ENCODE measurements at regions not wholly inside any gene's neighbourhood (a gene's known extent, or its start where the extent isn't known, plus 50 kb on each side); places are given as distances from the start of the nearest gene placed in this dataset.

- no peaks in the 10 kb centered on the region for H3K36me3 Mint-ChIP-seq (ENCODE audit: low read depth)
- no peak overlapping the region for H3K4me3 Mint-ChIP-seq
- no peak overlapping the region for H3K27ac Mint-ChIP-seq
- H3K4me1 Mint-ChIP-seq, result no peaks in the 10 kb centered on the region
- DNase-seq, result no peak
- intact Hi-C loops (cut with micrococcal nuclease), result no loop called here
- H3K9me3 Mint-ChIP-seq, result peaks cover 9% of the 10 kb centered on the region
- peaks cover 12% of the 10 kb centered on the region for H3K27me3 Mint-ChIP-seq
These were observed 59.9 kb upstream of the CLMN start for GRCh38 chr14:95379634-95380033.

- no peak overlapping the region for H3K4me3 Mint-ChIP-seq
- H3K4me1 Mint-ChIP-seq, result no peaks in the 10 kb centered on the region
- no peak for DNase-seq
- peaks cover 12% of the 10 kb centered on the region for H3K27me3 Mint-ChIP-seq
- H3K9me3 Mint-ChIP-seq, result peaks cover 9% of the 10 kb centered on the region
- intact Hi-C loops (cut with micrococcal nuclease), result no loop called here
- H3K27ac Mint-ChIP-seq, result no peak overlapping the region
- no peaks in the 10 kb centered on the region for H3K36me3 Mint-ChIP-seq (ENCODE audit: low read depth)
These were observed 55.9 kb upstream of the CLMN start for GRCh38 chr14:95375539-95376109.

- no peak for DNase-seq
- Mint-ChIP-seq H3K36me3 (ENCODE audit: low read depth) (no peaks in the 10 kb centered on the region), H3K4me1 (no peaks in the 10 kb centered on the region)
These were observed 54.7 kb upstream of the CLMN start for GRCh38 chr14:95374239-95374997.

GRCh38 chr14:95370076-95370475 lies 50.4 kb upstream of the CLMN start:
- peaks cover 13% of the 10 kb centered on the region for H3K27me3 Mint-ChIP-seq
- no peaks in the 10 kb centered on the region for H3K4me1 Mint-ChIP-seq
- H3K36me3 Mint-ChIP-seq (ENCODE audit: low read depth), result no peaks in the 10 kb centered on the region
- H3K9me3 Mint-ChIP-seq, result no peaks in the 10 kb centered on the region
- no peak overlapping the region for H3K27ac Mint-ChIP-seq
- no peak overlapping the region for H3K4me3 Mint-ChIP-seq
- no peak for DNase-seq
- intact Hi-C loops (cut with micrococcal nuclease), result no loop called here

More at GRCh38 chr14:95374239-95374997, 54.7 kb upstream of the CLMN start:
- no peak overlapping the region for H3K27ac Mint-ChIP-seq
- H3K27me3 Mint-ChIP-seq, result peaks cover 13% of the 10 kb centered on the region
- intact Hi-C loops (cut with micrococcal nuclease), result no loop called here
- H3K9me3 Mint-ChIP-seq, result no peaks in the 10 kb centered on the region
- H3K4me3 Mint-ChIP-seq, result no peak overlapping the region
